Lung (tissue), 11 donors: ENCODE measurements at regions not wholly inside any gene's neighbourhood (a gene's known extent, or its start where the extent isn't known, plus 50 kb on each side); places are given as distances from the start of the nearest gene placed in this dataset.
A peak's percentile ranks its signal among the peaks of the same experiment; 100 is the strongest.

Source experiments
- ATAC-seq: fragments of 200-7000 bp; cut with Tn5 transposase; one replicate; pipeline ENCODE4 v1.9.1; 2020; ENCODE audit warnings: moderate number of reproducible peaks; ENCODE audit not compliant: insufficient read depth, low FRiP score
- DNase-seq, 3 donors: peaks; one replicate each; pipeline ENCODE4 v3.0.0-alpha.2; 2013 to 2017
- H3K27ac ChIP-seq, 2 donors: one replicate each; pipeline ENCODE4 v1.5.1; 2013; ENCODE audit warnings: mild to moderate bottlenecking in 2 of 2, moderate library complexity in 2 of 2, control low read depth in 1 of 2, inconsistent platforms in 1 of 2, low read depth in 1 of 2, low read length in 1 of 2
- H3K27me3 ChIP-seq, 3 donors: one replicate each; pipeline ENCODE4 v1.5.1; 2013; ENCODE audit warnings: low read length in 2 of 3; ENCODE audit not compliant: control insufficient read depth in 3 of 3, insufficient read depth in 3 of 3
- H3K36me3 ChIP-seq, 4 donors: one replicate each; pipeline ENCODE4 v1.5.1; 2013; ENCODE audit warnings: low read length in 4 of 4, mild to moderate bottlenecking in 1 of 4, moderate library complexity in 1 of 4; ENCODE audit not compliant: control insufficient read depth in 4 of 4, insufficient read depth in 4 of 4
- H3K4me1 ChIP-seq, 5 donors: one replicate each; pipeline ENCODE4 v1.5.1; 2013; ENCODE audit warnings: low read length in 5 of 5, mild to moderate bottlenecking in 2 of 5, moderate library complexity in 1 of 5; ENCODE audit not compliant: control insufficient read depth in 5 of 5, insufficient read depth in 5 of 5
- H3K4me3 ChIP-seq: one replicate; pipeline ENCODE4 v1.5.1; 2013; ENCODE audit warnings: mild to moderate bottlenecking, control low read depth, moderate library complexity
- H3K9ac ChIP-seq, 2 donors: one replicate each; pipeline ENCODE4 v1.5.1; 2013; ENCODE audit warnings: low read length in 2 of 2, control low read depth in 1 of 2; ENCODE audit not compliant: insufficient read depth in 1 of 2
- H3K9me3 ChIP-seq, 4 donors: one replicate each; pipeline ENCODE4 v1.5.1; 2013; ENCODE audit warnings: low read length in 3 of 4, mild to moderate bottlenecking in 1 of 4, moderate library complexity in 1 of 4; ENCODE audit not compliant: control insufficient read depth in 4 of 4, insufficient read depth in 3 of 4
- CTCF ChIP-seq: IDR thresholded peaks from 2 replicates; pipeline ENCODE4 v1.5.1; 2012; ENCODE audit warnings: mild to moderate bottlenecking; ENCODE audit errors: control extremely low read depth, extremely low read depth
- WGBS, 2 donors: extraction: QIAGEN DNeasy Blood & Tissue Kit; methylation state at CpG; one replicate each; pipeline ENCODE4 v1.1.7; 2013; 5-methylcytosine and 5-hydroxymethylcytosine counted together
- donor health status: control.
- donor health status: control.
- donor health status: Bipolar disorder and iron deficiency.
- donor health status: healthy.
- donor health status: DM: yes; HTN: yes; CAD: no.

- TF ChIP-seq CTCF, result no peak
- Histone ChIP-seq H3K36me3 (no peaks in the 10 kb centered on the region), H3K27me3 (no peaks in the 10 kb centered on the region), H3K9ac (no peak overlapping the region), H3K4me3 (no peak overlapping the region), H3K27ac (no peak overlapping the region), H3K4me1 (no peaks in the 10 kb centered on the region), H3K9me3 (no peaks in the 10 kb centered on the region)
- DNase-seq (no peak), ATAC-seq (no peak)
- WGBS, 2 donors, result 84 to 95% methylated on average over 2 of the region's 2 CpGs
Observed at GRCh38 chr18:65255417-65255816, 495.4 kb upstream of the CDH7 start.

GRCh38 chr18:65239787-65240186, 511.0 kb upstream of the CDH7 start:
- ATAC-seq, result no peak
- peaks cover 0 to 3% (median 0%) of the 10 kb centered on the region in 5 donors for H3K4me1 ChIP-seq
- no peak for TF ChIP-seq CTCF
- DNase-seq, result no peak
- no peak overlapping the region for H3K27ac ChIP-seq
- H3K27me3 ChIP-seq, result no peaks in the 10 kb centered on the region
- no peak overlapping the region for H3K9ac ChIP-seq
- peaks cover 0 to 2% (median 0%) of the 10 kb centered on the region in 4 donors for H3K9me3 ChIP-seq
- H3K4me3 ChIP-seq, result no peak overlapping the region
- no peaks in the 10 kb centered on the region for H3K36me3 ChIP-seq
- 86 to 89% methylated on average over 1 of the region's 1 CpG for WGBS, 2 donors

GRCh38 chr18:65235966-65236624, 514.7 kb upstream of the CDH7 start:
- peaks cover 0 to 2% (median 0%) of the 10 kb centered on the region in 4 donors for H3K9me3 ChIP-seq
- H3K27me3 ChIP-seq, result no peaks in the 10 kb centered on the region
- WGBS, 2 donors, result 21 to 28% methylated on average over 7 of the region's 7 CpGs
- H3K27ac ChIP-seq, result no peak overlapping the region
- H3K4me3 ChIP-seq, result no peak overlapping the region
- H3K9ac ChIP-seq, result no peak overlapping the region
- no peak for ATAC-seq
- H3K4me1 ChIP-seq, result peaks cover 0 to 3% (median 0%) of the 10 kb centered on the region in 5 donors
- H3K36me3 ChIP-seq, result no peaks in the 10 kb centered on the region
- no peak for TF ChIP-seq CTCF
- peak; percentile 12 to 59 (median 24) for DNase-seq

- 91 to 94% methylated on average over 4 of the region's 4 CpGs for WGBS, 2 donors
- no peak for TF ChIP-seq CTCF
- ATAC-seq, result no peak
Observed at GRCh38 chr18:65230311-65230710, 520.5 kb upstream of the CDH7 start.

More at GRCh38 chr18:65230311-65230710, 520.5 kb upstream of the CDH7 start:
- Histone ChIP-seq H3K9ac (no peak overlapping the region), H3K4me3 (no peak overlapping the region), H3K27ac (no peak overlapping the region), H3K27me3 (no peaks in the 10 kb centered on the region), H3K36me3 (no peaks in the 10 kb centered on the region), H3K4me1 (peaks cover 0 to under 1% (median 0%) of the 10 kb centered on the region in 5 donors), H3K9me3 (no peaks in the 10 kb centered on the region)
- no peak for DNase-seq
